DND-41 (cell line): ENCODE measurements at regions not wholly inside any gene's neighbourhood (a gene's known extent, or its start where the extent isn't known, plus 50 kb on each side); places are given as distances from the start of the nearest gene placed in this dataset.

Experiments used
- ATAC-seq: fragments of 200-7000 bp; cut with Tn5 transposase; 3 replicates; pipeline ENCODE4 v1.9.1; 2021; ENCODE audit warnings: low read depth; ENCODE audit not compliant: insufficient read depth
- DNase-seq: peaks from one replicate; pipeline ENCODE4 v3.0.0-alpha.2; 2020
- H2AFZ ChIP-seq: 2 replicates; pipeline ENCODE4 v1.6.0; 2012; ENCODE audit warnings: low read depth, low read length
- H3K27ac ChIP-seq: 2 replicates; pipeline ENCODE4 v1.5.1; 2012; ENCODE audit warnings: low read length, inconsistent platforms
- H3K27me3 ChIP-seq: fragments of 200-600 bp; sonication (generic); 2 replicates; pipeline ENCODE4 v1.6.0; 2012; ENCODE audit warnings: low read length, mild to moderate bottlenecking, inconsistent platforms; ENCODE audit not compliant: insufficient read depth, poor library complexity
- H3K36me3 ChIP-seq: 2 replicates; pipeline ENCODE4 v1.5.1; 2012; ENCODE audit warnings: low read length, inconsistent platforms; ENCODE audit not compliant: insufficient read depth
- H3K4me1 ChIP-seq: 2 replicates; pipeline ENCODE4 v1.5.1; 2012; ENCODE audit warnings: mild to moderate bottlenecking, low read length; ENCODE audit not compliant: insufficient read depth
- H3K4me2 ChIP-seq: 2 replicates; pipeline ENCODE4 v1.6.0; 2012; ENCODE audit warnings: mild to moderate bottlenecking, moderate library complexity, low read length, inconsistent platforms; ENCODE audit not compliant: insufficient read depth
- H3K4me3 ChIP-seq, 2 experiments: fragments of 200-600 bp in 1 of 2; shearing (Covaris generic) in 1 of 2; 2 replicates each; pipeline ENCODE4 v1.5.1; 2012 to 2016; ENCODE audit warnings: inconsistent platforms in 2 of 2, low read length in 2 of 2, mild to moderate bottlenecking in 2 of 2, low read depth in 1 of 2, moderate library complexity in 1 of 2
- H3K79me2 ChIP-seq: 2 replicates; pipeline ENCODE4 v1.6.0; 2012; ENCODE audit warnings: low read length, inconsistent platforms; ENCODE audit not compliant: insufficient read depth
- H3K9ac ChIP-seq: 2 replicates; pipeline ENCODE4 v1.6.0; 2012; ENCODE audit warnings: low read depth, mild to moderate bottlenecking, inconsistent platforms, low read length, moderate library complexity
- H3K9me3 ChIP-seq: 2 replicates; pipeline ENCODE4 v1.5.1; 2012; ENCODE audit warnings: low read length, moderate library complexity, mild to moderate bottlenecking, inconsistent platforms; ENCODE audit not compliant: insufficient read depth, severe bottlenecking
- H4K20me1 ChIP-seq: 2 replicates; pipeline ENCODE4 v1.6.0; 2012; ENCODE audit warnings: low read length; ENCODE audit not compliant: insufficient read depth
- EZH2 ChIP-seq: IDR thresholded peaks from 3 replicates; pipeline ENCODE4 v1.6.1; 2012; ENCODE audit warnings: borderline replicate concordance, low read depth, mild to moderate bottlenecking, moderate library complexity, low read length, inconsistent platforms; ENCODE audit not compliant: severe bottlenecking
- TF ChIP-seq, protein P1 (sequence below): IDR thresholded peaks from 2 replicates; pipeline ENCODE4 v1.5.1; 2012; ENCODE audit warnings: borderline replicate concordance, low read length, moderate library complexity, mild to moderate bottlenecking; ENCODE audit not compliant: poor library complexity, severe bottlenecking; ENCODE audit errors: extremely low read depth

- DNase-seq, result no peak
- H3K9ac ChIP-seq, result no peak overlapping the region
Observed at GRCh38 chr7:46162609-46163008, 241.5 kb upstream of the IGFBP3 start.

GRCh38 chr7:46160861-46161260 lies 239.8 kb upstream of the IGFBP3 start:
- Histone ChIP-seq H3K27ac (no peak overlapping the region), H2AFZ (no peak overlapping the region)
- DNase-seq, result no peak

More at GRCh38 chr7:46162609-46163008, 241.5 kb upstream of the IGFBP3 start:
- Histone ChIP-seq H3K36me3 (no peaks in the 10 kb centered on the region), H3K9me3 (no peaks in the 10 kb centered on the region), H2AFZ (no peak overlapping the region), H3K79me2 (no peaks in the 10 kb centered on the region), H3K4me2 (no peak overlapping the region), H3K27me3 (no peaks in the 10 kb centered on the region), H3K4me3 (no peak overlapping the region), H3K27ac (no peak overlapping the region), H4K20me1 (no peaks in the 10 kb centered on the region), H3K4me1 (no peaks in the 10 kb centered on the region)
- TF ChIP-seq, protein P1, sequence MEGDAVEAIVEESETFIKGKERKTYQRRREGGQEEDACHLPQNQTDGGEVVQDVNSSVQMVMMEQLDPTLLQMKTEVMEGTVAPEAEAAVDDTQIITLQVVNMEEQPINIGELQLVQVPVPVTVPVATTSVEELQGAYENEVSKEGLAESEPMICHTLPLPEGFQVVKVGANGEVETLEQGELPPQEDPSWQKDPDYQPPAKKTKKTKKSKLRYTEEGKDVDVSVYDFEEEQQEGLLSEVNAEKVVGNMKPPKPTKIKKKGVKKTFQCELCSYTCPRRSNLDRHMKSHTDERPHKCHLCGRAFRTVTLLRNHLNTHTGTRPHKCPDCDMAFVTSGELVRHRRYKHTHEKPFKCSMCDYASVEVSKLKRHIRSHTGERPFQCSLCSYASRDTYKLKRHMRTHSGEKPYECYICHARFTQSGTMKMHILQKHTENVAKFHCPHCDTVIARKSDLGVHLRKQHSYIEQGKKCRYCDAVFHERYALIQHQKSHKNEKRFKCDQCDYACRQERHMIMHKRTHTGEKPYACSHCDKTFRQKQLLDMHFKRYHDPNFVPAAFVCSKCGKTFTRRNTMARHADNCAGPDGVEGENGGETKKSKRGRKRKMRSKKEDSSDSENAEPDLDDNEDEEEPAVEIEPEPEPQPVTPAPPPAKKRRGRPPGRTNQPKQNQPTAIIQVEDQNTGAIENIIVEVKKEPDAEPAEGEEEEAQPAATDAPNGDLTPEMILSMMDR, result no peak
- no peak for TF ChIP-seq EZH2
- ATAC-seq, result no peak

GRCh38 chr7:46157931-46158330 lies 236.9 kb upstream of the IGFBP3 start:
- H3K27me3 ChIP-seq, result no peaks in the 10 kb centered on the region
- no peak for TF ChIP-seq EZH2
- TF ChIP-seq, protein P1, result no peak
- no peak overlapping the region for H2AFZ ChIP-seq
- no peaks in the 10 kb centered on the region for H3K4me1 ChIP-seq
- H3K79me2 ChIP-seq, result no peaks in the 10 kb centered on the region
- no peak overlapping the region for H3K4me2 ChIP-seq
- H3K9me3 ChIP-seq, result no peaks in the 10 kb centered on the region
- H3K4me3 ChIP-seq, result no peak overlapping the region
- no peak overlapping the region for H3K9ac ChIP-seq
- H3K27ac ChIP-seq, result no peak overlapping the region
- DNase-seq (no peak), ATAC-seq (no peak)
- no peaks in the 10 kb centered on the region for H4K20me1 ChIP-seq
- H3K36me3 ChIP-seq, result no peaks in the 10 kb centered on the region

More at GRCh38 chr7:46160861-46161260, 239.8 kb upstream of the IGFBP3 start:
- no peak overlapping the region for H3K4me3 ChIP-seq
- no peak overlapping the region for H3K4me2 ChIP-seq
- no peaks in the 10 kb centered on the region for H3K4me1 ChIP-seq
- H3K27me3 ChIP-seq, result no peaks in the 10 kb centered on the region
- H3K79me2 ChIP-seq, result no peaks in the 10 kb centered on the region
- H3K9ac ChIP-seq, result no peak overlapping the region
- H3K36me3 ChIP-seq, result no peaks in the 10 kb centered on the region
- ATAC-seq, result no peak
- H4K20me1 ChIP-seq, result no peaks in the 10 kb centered on the region
- H3K9me3 ChIP-seq, result no peaks in the 10 kb centered on the region
- TF ChIP-seq, protein P1, result no peak
- TF ChIP-seq EZH2, result no peak

DNA sequence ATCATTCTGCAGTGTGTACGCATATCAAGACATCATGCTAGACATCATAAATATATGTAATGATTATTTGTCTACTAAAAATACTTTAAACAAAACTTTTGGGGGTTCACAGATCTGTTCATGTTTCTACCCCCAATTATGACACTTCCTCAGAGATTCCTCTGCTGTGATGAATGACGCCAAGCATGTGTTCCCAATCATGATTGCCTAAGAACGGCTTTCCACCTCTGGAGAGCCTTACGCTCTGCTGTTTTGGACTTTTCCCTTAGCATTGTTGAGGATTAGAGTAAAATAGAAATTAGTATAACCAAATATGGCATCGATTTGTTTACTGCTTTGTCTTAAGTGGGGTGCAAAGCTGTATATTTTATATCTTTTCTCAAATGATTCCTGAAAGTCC lies 236.3 kb upstream of the IGFBP3 start:
- no peaks in the 10 kb centered on the region for H4K20me1 ChIP-seq
- no peaks in the 10 kb centered on the region for H3K9me3 ChIP-seq
- no peak overlapping the region for H3K9ac ChIP-seq
- no peaks in the 10 kb centered on the region for H3K27me3 ChIP-seq
- no peak overlapping the region for H3K4me2 ChIP-seq
- H3K79me2 ChIP-seq, result no peaks in the 10 kb centered on the region
- ATAC-seq (no peak), DNase-seq (no peak)
- H3K36me3 ChIP-seq, result no peaks in the 10 kb centered on the region
- no peak overlapping the region for H3K27ac ChIP-seq
- no peak overlapping the region for H2AFZ ChIP-seq
- TF ChIP-seq, protein P1, result no peak
- no peak for TF ChIP-seq EZH2
- H3K4me3 ChIP-seq, result no peak overlapping the region
- no peaks in the 10 kb centered on the region for H3K4me1 ChIP-seq
